GM18861 (cell line): ENCODE measurements at regions not wholly inside any gene's neighbourhood (a gene's known extent, or its start where the extent isn't known, plus 50 kb on each side); places are given as distances from the start of the nearest gene placed in this dataset.
"Not testable (repeated sequence)": the region's sequence is repeated elsewhere in the genome, so short reads cannot be mapped to it uniquely, and the experiment has no call there.

Experiments
- ATAC-seq: cut with Tn5 transposase; IDR thresholded peaks from one replicate; pipeline ENCODE4 v1.9.1; 2021; ENCODE audit not compliant: unreplicated experiment

- no peak for ATAC-seq
Observed at GRCh38 chr2:117341690-117342089, 472.8 kb upstream of the DDX18 start.

GRCh38 chr2:117342415-117342814 lies 472.1 kb upstream of the DDX18 start:
- no peak for ATAC-seq

- no peak for ATAC-seq
Observed at GRCh38 chr2:117349687-117350086, 464.8 kb upstream of the DDX18 start.

- ATAC-seq: no peak
Observed at GRCh38 chr2:117351396-117351795, 463.1 kb upstream of the DDX18 start.

- no peak for ATAC-seq
Observed at GRCh38 chr2:117359266-117359914, 455.1 kb upstream of the DDX18 start.

- ATAC-seq: no peak
Observed at GRCh38 chr2:117360586-117360985, 453.9 kb upstream of the DDX18 start.

GRCh38 chr2:117378653-117379052 lies 435.8 kb upstream of the DDX18 start:
- ATAC-seq: peak; percentile 99

GRCh38 chr2:117379928-117380327 lies 434.6 kb upstream of the DDX18 start:
- ATAC-seq: no peak

- ATAC-seq: not testable (repeated sequence)
Observed at GRCh38 chr2:117383997-117384396, 430.5 kb upstream of the DDX18 start.

- ATAC-seq: no peak
Observed at GRCh38 chr2:117396161-117396560, 418.3 kb upstream of the DDX18 start.

- ATAC-seq: no peak
Observed at GRCh38 chr2:117401582-117401981, 412.9 kb upstream of the DDX18 start.

GRCh38 chr2:117406443-117406842 lies 408.0 kb upstream of the DDX18 start:
- no peak for ATAC-seq

GRCh38 chr2:117407746-117408145 lies 406.7 kb upstream of the DDX18 start:
- no peak for ATAC-seq

- ATAC-seq: no peak
Observed at GRCh38 chr2:117409443-117409842, 405.0 kb upstream of the DDX18 start.

GRCh38 chr2:117411983-117412382 lies 402.5 kb upstream of the DDX18 start:
- no peak for ATAC-seq

- no peak for ATAC-seq
Observed at GRCh38 chr2:117432746-117433145, 381.7 kb upstream of the DDX18 start.

- ATAC-seq: no peak
Observed at GRCh38 chr2:117436697-117437096, 377.8 kb upstream of the DDX18 start.

GRCh38 chr2:117470311-117471095 lies 344.0 kb upstream of the DDX18 start:
- ATAC-seq: peak; percentile 62

- no peak for ATAC-seq
Observed at GRCh38 chr2:117481608-117482007, 332.9 kb upstream of the DDX18 start.

GRCh38 chr2:117485588-117485987 lies 328.9 kb upstream of the DDX18 start:
- no peak for ATAC-seq

GRCh38 chr2:117486081-117486480 lies 328.4 kb upstream of the DDX18 start:
- no peak for ATAC-seq

- no peak for ATAC-seq
Observed at GRCh38 chr2:117492209-117492851, 322.2 kb upstream of the DDX18 start.
